Renal pelvis (tissue), 1 donor: ENCODE measurements at regions not wholly inside any gene's neighbourhood (a gene's known extent, or its start where the extent isn't known, plus 50 kb on each side); places are given as distances from the start of the nearest gene placed in this dataset.

Experiments used
- DNase-seq: peaks from one replicate; pipeline ENCODE4 v3.0.0-alpha.2; 2013

GRCh38 chr5:135204151-135204600 lies 170.1 kb upstream of the PITX1 start:
- DNase-seq: no peak

GRCh38 chr5:135203593-135204036 lies 169.6 kb upstream of the PITX1 start:
- DNase-seq: no peak

- no peak for DNase-seq
Observed at GRCh38 chr5:135203019-135203418, 169.0 kb upstream of the PITX1 start.

- no peak for DNase-seq
Observed at GRCh38 chr5:135199919-135200318, 165.9 kb upstream of the PITX1 start.

GRCh38 chr5:135196483-135196882 lies 162.5 kb upstream of the PITX1 start:
- DNase-seq: no peak

GRCh38 chr5:135195270-135195608 lies 161.2 kb upstream of the PITX1 start:
- DNase-seq: no peak

GRCh38 chr5:135194573-135195269 lies 160.7 kb upstream of the PITX1 start:
- DNase-seq: no peak

GRCh38 chr5:135194126-135194488 lies 160.1 kb upstream of the PITX1 start:
- DNase-seq: no peak

- DNase-seq: no peak
Observed at GRCh38 chr5:135193213-135194125, 159.4 kb upstream of the PITX1 start.

- DNase-seq: no peak
Observed at GRCh38 chr5:135192351-135192750, 158.3 kb upstream of the PITX1 start.

GRCh38 chr5:135191084-135191826 lies 157.2 kb upstream of the PITX1 start:
- DNase-seq: peak; percentile 79

GRCh38 chr5:135190416-135191083 lies 156.5 kb upstream of the PITX1 start:
- DNase-seq: peak; percentile 21

GRCh38 chr5:135189024-135189423 lies 155.0 kb upstream of the PITX1 start:
- no peak for DNase-seq

GRCh38 chr5:135188233-135188914 lies 154.3 kb upstream of the PITX1 start:
- DNase-seq: no peak

- DNase-seq: no peak
Observed at GRCh38 chr5:135186662-135187522, 152.9 kb upstream of the PITX1 start.

- no peak for DNase-seq
Observed at GRCh38 chr5:135185481-135186065, 151.5 kb upstream of the PITX1 start.

GRCh38 chr5:135184646-135185045 lies 150.6 kb upstream of the PITX1 start:
- DNase-seq: no peak

GRCh38 chr5:135183464-135183863 lies 149.4 kb upstream of the PITX1 start:
- DNase-seq: no peak

GRCh38 chr5:135182675-135183074 lies 148.6 kb upstream of the PITX1 start:
- no peak for DNase-seq

- no peak for DNase-seq
Observed at GRCh38 chr5:135181653-135182052, 147.6 kb upstream of the PITX1 start.
